ENCODE measurements at regions not wholly inside any gene's neighbourhood (a gene's known extent, or its start where the extent isn't known, plus 50 kb on each side); places are given as distances from the start of the nearest gene placed in this dataset.
A peak's percentile ranks its signal among the peaks of the same experiment; 100 is the strongest.
"Not testable (repeated sequence)": the region's sequence is repeated elsewhere in the genome, so short reads cannot be mapped to it uniquely, and the experiment has no call there.

GRCh38 chrY:17511984-17512383 lies 368.0 kb downstream of the CDY2B start:
- not testable (repeated sequence) for H3K9ac ChIP-seq (ENCODE audit: low read depth, low read length); H3K36me3 ChIP-seq (ENCODE audit: insufficient read depth, low read length); H3K9me3 ChIP-seq (ENCODE audit: insufficient read depth, low read length, severe bottlenecking); H3K4me2 ChIP-seq (ENCODE audit: insufficient read depth, low read length); H3K79me2 ChIP-seq (ENCODE audit: insufficient read depth, low read length); H3K27ac ChIP-seq (ENCODE audit: low read length); H2AFZ ChIP-seq (ENCODE audit: low read depth, low read length); H3K4me3 ChIP-seq (ENCODE audit: low read depth in 1 of 2, low read length in 2 of 2); H3K4me1 ChIP-seq (ENCODE audit: insufficient read depth, low read length); DNase-seq; H3K27me3 ChIP-seq (ENCODE audit: insufficient read depth, low read length, poor library complexity); H4K20me1 ChIP-seq (ENCODE audit: insufficient read depth, low read length)
- peak; percentile 74 for ATAC-seq (ENCODE audit: insufficient read depth, low read depth)

DNA sequence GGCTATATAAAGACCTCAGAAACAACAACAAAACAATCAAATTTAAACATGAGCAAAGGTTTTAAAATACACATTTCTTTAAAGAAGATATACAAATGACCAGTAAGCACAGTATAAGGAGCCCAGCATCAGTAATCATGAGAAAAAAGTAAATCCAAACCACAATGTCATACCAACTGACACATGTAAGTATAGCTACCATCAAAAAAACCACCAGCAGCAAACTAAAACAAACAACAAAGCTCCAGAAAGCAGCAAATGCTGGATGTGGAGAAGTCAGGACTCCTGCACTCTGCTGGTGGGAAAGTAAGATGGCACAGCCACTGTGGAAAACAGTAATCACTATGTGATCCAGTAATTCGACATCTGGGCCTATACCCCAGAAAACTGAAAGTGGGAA lies 368.5 kb downstream of the CDY2B start:
- H3K9me3 ChIP-seq (ENCODE audit: insufficient read depth, low read length, severe bottlenecking); H3K27me3 ChIP-seq (ENCODE audit: insufficient read depth, low read length, poor library complexity); H3K27ac ChIP-seq (ENCODE audit: low read length); H4K20me1 ChIP-seq (ENCODE audit: insufficient read depth, low read length); H3K4me2 ChIP-seq (ENCODE audit: insufficient read depth, low read length); H3K4me3 ChIP-seq (ENCODE audit: low read depth in 1 of 2, low read length in 2 of 2); H2AFZ ChIP-seq (ENCODE audit: low read depth, low read length); H3K79me2 ChIP-seq (ENCODE audit: insufficient read depth, low read length); H3K9ac ChIP-seq (ENCODE audit: low read depth, low read length); H3K4me1 ChIP-seq (ENCODE audit: insufficient read depth, low read length); H3K36me3 ChIP-seq (ENCODE audit: insufficient read depth, low read length); DNase-seq: not testable (repeated sequence)
- ATAC-seq (ENCODE audit: insufficient read depth, low read depth) = peak; percentile 73

GRCh38 chrY:17505834-17506233 lies 374.2 kb downstream of the CDY2B start:
- H3K4me3 ChIP-seq (ENCODE audit: low read depth in 1 of 2, low read length in 2 of 2); H3K79me2 ChIP-seq (ENCODE audit: insufficient read depth, low read length); H3K9ac ChIP-seq (ENCODE audit: low read depth, low read length); DNase-seq; H4K20me1 ChIP-seq (ENCODE audit: insufficient read depth, low read length); H3K9me3 ChIP-seq (ENCODE audit: insufficient read depth, low read length, severe bottlenecking); H3K36me3 ChIP-seq (ENCODE audit: insufficient read depth, low read length); H3K27ac ChIP-seq (ENCODE audit: low read length); H3K27me3 ChIP-seq (ENCODE audit: insufficient read depth, low read length, poor library complexity); H3K4me1 ChIP-seq (ENCODE audit: insufficient read depth, low read length); H2AFZ ChIP-seq (ENCODE audit: low read depth, low read length); H3K4me2 ChIP-seq (ENCODE audit: insufficient read depth, low read length): not testable (repeated sequence)
- ATAC-seq (ENCODE audit: insufficient read depth, low read depth) = peak; percentile 60; the same call in 2 of the 3 replicates

DNA sequence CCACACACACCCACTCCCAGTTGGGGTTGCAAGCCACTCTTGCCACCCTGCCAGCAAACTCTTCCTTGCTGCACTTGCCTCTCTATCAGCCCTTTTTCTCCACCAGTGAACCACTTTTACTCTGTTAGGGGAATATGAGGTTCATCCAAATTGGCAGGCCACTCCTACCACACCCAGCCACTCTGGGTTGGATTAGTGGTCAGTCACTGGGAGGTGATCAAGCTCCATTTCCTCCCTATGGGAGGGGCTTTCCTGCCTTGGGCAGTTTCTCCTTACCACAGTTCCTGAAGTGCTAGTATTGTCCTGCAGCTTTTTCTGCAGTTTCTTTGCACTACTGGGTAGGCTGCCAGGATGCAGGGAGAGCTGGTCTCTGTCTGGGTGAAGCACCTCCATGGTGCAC lies 395.3 kb downstream of the CDY2B start:
- not testable (repeated sequence) for H4K20me1 ChIP-seq (ENCODE audit: insufficient read depth, low read length); H3K9me3 ChIP-seq (ENCODE audit: insufficient read depth, low read length, severe bottlenecking); H3K4me3 ChIP-seq (ENCODE audit: low read depth in 1 of 2, low read length in 2 of 2)

GRCh38 chrY:17484157-17484556 lies 395.9 kb downstream of the CDY2B start:
- not testable (repeated sequence) for H3K4me2 ChIP-seq (ENCODE audit: insufficient read depth, low read length); H3K9me3 ChIP-seq (ENCODE audit: insufficient read depth, low read length, severe bottlenecking); H3K79me2 ChIP-seq (ENCODE audit: insufficient read depth, low read length); H4K20me1 ChIP-seq (ENCODE audit: insufficient read depth, low read length); H3K9ac ChIP-seq (ENCODE audit: low read depth, low read length); H3K27ac ChIP-seq (ENCODE audit: low read length); H3K4me3 ChIP-seq (ENCODE audit: low read depth in 1 of 2, low read length in 2 of 2); H3K4me1 ChIP-seq (ENCODE audit: insufficient read depth, low read length); H3K36me3 ChIP-seq (ENCODE audit: insufficient read depth, low read length); H2AFZ ChIP-seq (ENCODE audit: low read depth, low read length); DNase-seq; H3K27me3 ChIP-seq (ENCODE audit: insufficient read depth, low read length, poor library complexity)
- ATAC-seq (ENCODE audit: insufficient read depth, low read depth) = peak; percentile 80

More for the DNA sequence above, 395.3 kb downstream of the CDY2B start:
- H3K79me2 ChIP-seq (ENCODE audit: insufficient read depth, low read length); DNase-seq; H2AFZ ChIP-seq (ENCODE audit: low read depth, low read length); H3K27ac ChIP-seq (ENCODE audit: low read length); H3K9ac ChIP-seq (ENCODE audit: low read depth, low read length); H3K4me2 ChIP-seq (ENCODE audit: insufficient read depth, low read length); H3K4me1 ChIP-seq (ENCODE audit: insufficient read depth, low read length); ATAC-seq (ENCODE audit: insufficient read depth, low read depth); H3K36me3 ChIP-seq (ENCODE audit: insufficient read depth, low read length); H3K27me3 ChIP-seq (ENCODE audit: insufficient read depth, low read length, poor library complexity): not testable (repeated sequence)

- not testable (repeated sequence) for H4K20me1 ChIP-seq (ENCODE audit: insufficient read depth, low read length); H3K4me1 ChIP-seq (ENCODE audit: insufficient read depth, low read length); H3K27me3 ChIP-seq (ENCODE audit: insufficient read depth, low read length, poor library complexity); H3K4me2 ChIP-seq (ENCODE audit: insufficient read depth, low read length); H3K9me3 ChIP-seq (ENCODE audit: insufficient read depth, low read length, severe bottlenecking); H3K36me3 ChIP-seq (ENCODE audit: insufficient read depth, low read length); H3K27ac ChIP-seq (ENCODE audit: low read length); H2AFZ ChIP-seq (ENCODE audit: low read depth, low read length); H3K9ac ChIP-seq (ENCODE audit: low read depth, low read length); H3K79me2 ChIP-seq (ENCODE audit: insufficient read depth, low read length); DNase-seq; H3K4me3 ChIP-seq (ENCODE audit: low read depth in 1 of 2, low read length in 2 of 2)
- peak; percentile 70 for ATAC-seq (ENCODE audit: insufficient read depth, low read depth)
Observed at GRCh38 chrY:17481389-17482022, 398.5 kb downstream of the CDY2B start.

DNA sequence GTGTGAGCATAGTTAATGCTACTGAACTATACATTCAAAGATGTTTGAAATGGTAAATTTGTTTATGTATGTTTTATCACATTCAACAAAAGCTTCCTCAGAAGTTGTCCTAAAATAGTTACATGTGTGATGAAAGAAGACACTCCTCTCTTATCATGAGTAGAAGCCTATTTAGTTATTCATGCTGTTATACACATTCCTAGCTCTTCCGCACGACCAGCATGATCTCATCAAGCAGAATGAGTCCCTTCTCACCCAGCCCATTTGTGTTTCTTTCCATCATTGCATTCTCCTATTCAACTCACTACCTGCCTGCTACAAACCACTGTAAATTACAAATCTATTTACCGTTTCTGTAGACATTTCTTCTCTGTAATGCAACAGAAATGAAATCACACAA lies 408.0 kb downstream of the CDY2B start:
- DNase-seq; H3K27ac ChIP-seq (ENCODE audit: low read length); H3K9me3 ChIP-seq (ENCODE audit: insufficient read depth, low read length, severe bottlenecking); ATAC-seq (ENCODE audit: insufficient read depth, low read depth); H3K27me3 ChIP-seq (ENCODE audit: insufficient read depth, low read length, poor library complexity); H3K36me3 ChIP-seq (ENCODE audit: insufficient read depth, low read length); H3K4me2 ChIP-seq (ENCODE audit: insufficient read depth, low read length); H3K9ac ChIP-seq (ENCODE audit: low read depth, low read length); H4K20me1 ChIP-seq (ENCODE audit: insufficient read depth, low read length); H3K79me2 ChIP-seq (ENCODE audit: insufficient read depth, low read length); H2AFZ ChIP-seq (ENCODE audit: low read depth, low read length); H3K4me3 ChIP-seq (ENCODE audit: low read depth in 1 of 2, low read length in 2 of 2); H3K4me1 ChIP-seq (ENCODE audit: insufficient read depth, low read length): not testable (repeated sequence)

DNA sequence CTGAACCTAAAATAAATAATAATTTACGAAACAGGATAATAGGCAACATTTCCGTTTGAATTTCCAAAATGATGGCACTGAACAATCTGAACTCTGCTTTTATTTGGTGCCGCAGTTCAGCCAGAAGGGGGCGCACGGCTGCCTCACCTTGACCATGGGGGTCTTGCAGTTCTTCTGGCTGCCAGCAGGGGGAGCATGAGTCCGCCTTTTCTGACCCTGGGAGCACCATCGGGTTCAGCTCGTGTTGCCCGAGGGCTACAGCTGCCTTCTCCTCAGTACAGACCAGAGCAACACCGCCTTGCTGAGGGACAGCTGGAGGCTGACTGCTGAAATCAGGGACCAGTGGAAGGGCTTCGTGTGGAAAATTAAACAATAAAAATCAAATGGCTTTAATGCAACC lies 420.3 kb downstream of the CDY2B start:
- H3K4me3 ChIP-seq (ENCODE audit: low read depth in 1 of 2, low read length in 2 of 2); H3K79me2 ChIP-seq (ENCODE audit: insufficient read depth, low read length); H3K4me2 ChIP-seq (ENCODE audit: insufficient read depth, low read length); H3K4me1 ChIP-seq (ENCODE audit: insufficient read depth, low read length); H3K27me3 ChIP-seq (ENCODE audit: insufficient read depth, low read length, poor library complexity); H3K27ac ChIP-seq (ENCODE audit: low read length); H4K20me1 ChIP-seq (ENCODE audit: insufficient read depth, low read length); H2AFZ ChIP-seq (ENCODE audit: low read depth, low read length); H3K36me3 ChIP-seq (ENCODE audit: insufficient read depth, low read length); H3K9ac ChIP-seq (ENCODE audit: low read depth, low read length); H3K9me3 ChIP-seq (ENCODE audit: insufficient read depth, low read length, severe bottlenecking); DNase-seq: not testable (repeated sequence)
- ATAC-seq (ENCODE audit: insufficient read depth, low read depth) = peak; percentile 93

Data from DND-41 (cell line).